Mesenchymal stem cell (in vitro differentiated cells and primary cell): ENCODE measurements at regions not wholly inside any gene's neighbourhood (a gene's known extent, or its start where the extent isn't known, plus 50 kb on each side); places are given as distances from the start of the nearest gene placed in this dataset.
A peak's percentile ranks its signal among the peaks of the same experiment; 100 is the strongest.

Experiments
- DNase-seq: peaks from one replicate; pipeline ENCODE4 v3.0.0-alpha.2; 2013
- H2AFZ ChIP-seq: one replicate; pipeline ENCODE4 v1.6.1; 2013; ENCODE audit warnings: low read depth, mild to moderate bottlenecking, control low read depth, inconsistent platforms, low read length, moderate library complexity
- H2AK5ac ChIP-seq: 2 replicates; pipeline ENCODE4 v1.6.1; 2013; ENCODE audit warnings: low read length, moderate library complexity, mild to moderate bottlenecking, inconsistent platforms; ENCODE audit not compliant: severe bottlenecking
- H2BK120ac ChIP-seq: one replicate; pipeline ENCODE4 v1.6.1; 2013; ENCODE audit warnings: low read depth, mild to moderate bottlenecking, inconsistent platforms, low read length, moderate library complexity
- H2BK12ac ChIP-seq, 2 experiments: one replicate each; pipeline ENCODE4 v1.6.1; 2013; ENCODE audit warnings: inconsistent platforms in 2 of 2, low read length in 2 of 2, mild to moderate bottlenecking in 2 of 2, moderate library complexity in 2 of 2, control low read depth in 1 of 2
- H2BK15ac ChIP-seq: one replicate; pipeline ENCODE4 v1.6.1; 2013; ENCODE audit warnings: mild to moderate bottlenecking, low read depth, inconsistent platforms; ENCODE audit not compliant: poor library complexity, severe bottlenecking
- H2BK5ac ChIP-seq: 2 replicates; pipeline ENCODE4 v1.6.1; 2013; ENCODE audit warnings: low read depth, mild to moderate bottlenecking, low read length, control low read depth, inconsistent platforms; ENCODE audit not compliant: poor library complexity, severe bottlenecking
- H3K14ac ChIP-seq, 2 experiments: one replicate each; pipeline ENCODE4 v1.6.1; 2013; ENCODE audit warnings: inconsistent platforms in 2 of 2, low read length in 2 of 2, control low read depth in 1 of 2, mild to moderate bottlenecking in 1 of 2, moderate library complexity in 1 of 2
- H3K18ac ChIP-seq, 2 experiments: one replicate each; pipeline ENCODE4 v1.6.1; 2013; ENCODE audit warnings: inconsistent platforms in 2 of 2, low read length in 2 of 2, control low read depth in 1 of 2, low read depth in 1 of 2, mild to moderate bottlenecking in 1 of 2
- H3K23ac ChIP-seq, 2 experiments: one replicate each; pipeline ENCODE4 v1.6.1; 2013; ENCODE audit warnings: inconsistent platforms in 2 of 2, low read length in 2 of 2, mild to moderate bottlenecking in 2 of 2, moderate library complexity in 2 of 2, control low read depth in 1 of 2
- H3K27ac ChIP-seq: 2 replicates; pipeline ENCODE4 v1.5.1; 2013; ENCODE audit warnings: mild to moderate bottlenecking, moderate library complexity, low read length, control low read depth, inconsistent platforms; ENCODE audit not compliant: poor library complexity, severe bottlenecking
- H3K27me3 ChIP-seq, 2 experiments: 2 replicates each; pipeline versions ENCODE4 v1.6.1 to v1.7.0; 2013; ENCODE audit warnings: low read length in 2 of 2, mild to moderate bottlenecking in 2 of 2, moderate library complexity in 2 of 2, control low read depth in 1 of 2, inconsistent platforms in 1 of 2; ENCODE audit not compliant: control insufficient read depth in 1 of 2, insufficient read depth in 1 of 2
- H3K36me3 ChIP-seq, 2 experiments: 2 replicates each; pipeline versions ENCODE4 v1.6.1 to v1.7.0; 2013; ENCODE audit warnings: low read length in 2 of 2, control low read depth in 1 of 2, inconsistent platforms in 1 of 2, low read depth in 1 of 2, mild to moderate bottlenecking in 1 of 2; ENCODE audit not compliant: insufficient read depth in 2 of 2, control insufficient read depth in 1 of 2
- H3K4ac ChIP-seq, 2 experiments: one replicate each; pipeline ENCODE4 v1.6.1; 2013; ENCODE audit warnings: inconsistent platforms in 2 of 2, low read length in 2 of 2, mild to moderate bottlenecking in 2 of 2, moderate library complexity in 2 of 2, control low read depth in 1 of 2, low read depth in 1 of 2
- H3K4me1 ChIP-seq: 2 replicates; pipeline ENCODE4 v1.6.1; 2013; ENCODE audit warnings: low read depth, low read length, control low read depth; ENCODE audit not compliant: control insufficient read depth, insufficient read depth
- H3K4me2 ChIP-seq: 2 replicates; pipeline ENCODE4 v1.6.1; 2013; ENCODE audit warnings: low read length, mild to moderate bottlenecking, inconsistent platforms; ENCODE audit not compliant: poor library complexity, severe bottlenecking
- H3K4me3 ChIP-seq, 2 experiments: 2 replicates each; pipeline versions ENCODE4 v1.5.1 to v1.7.0; 2013; ENCODE audit warnings: low read length in 2 of 2, mild to moderate bottlenecking in 2 of 2, control low read depth in 1 of 2, low read depth in 1 of 2; ENCODE audit not compliant: insufficient read depth in 1 of 2
- H3K79me1 ChIP-seq: replicated peaks from 2 replicates; pipeline ENCODE4 v1.6.1; 2013; ENCODE audit warnings: mild to moderate bottlenecking, control low read depth, low read length, inconsistent platforms; ENCODE audit not compliant: poor library complexity, severe bottlenecking
- H3K9ac ChIP-seq: 2 replicates; pipeline ENCODE4 v1.7.0; 2013; ENCODE audit warnings: mild to moderate bottlenecking, low read length, moderate library complexity
- H3K9me3 ChIP-seq: 2 replicates; pipeline ENCODE4 v1.7.0; 2013; ENCODE audit warnings: mild to moderate bottlenecking, low read length; ENCODE audit not compliant: control insufficient read depth
- H4K8ac ChIP-seq: one replicate; pipeline ENCODE4 v1.6.1; 2013; ENCODE audit warnings: inconsistent platforms, mild to moderate bottlenecking, low read length, moderate library complexity
- H4K91ac ChIP-seq: one replicate; pipeline ENCODE4 v1.6.1; 2013; ENCODE audit warnings: mild to moderate bottlenecking, low read length, inconsistent platforms
- WGBS: methylation state at CpG from one replicate; pipeline ENCODE4 v1.1.7; 2013; ENCODE audit warnings: mixed read lengths; 5-methylcytosine and 5-hydroxymethylcytosine counted together

GRCh38 chr6:938916-939315 lies 246.0 kb upstream of the EXOC2 start:
- no peak overlapping the region for H2BK15ac ChIP-seq
- H3K4ac ChIP-seq = no peak overlapping the region
- H3K18ac ChIP-seq = no peak overlapping the region
- no peak overlapping the region for H2BK120ac ChIP-seq
- H3K4me3 ChIP-seq = no peak overlapping the region
- H3K14ac ChIP-seq = no peak overlapping the region
- H2AK5ac ChIP-seq = no peak overlapping the region
- no peak overlapping the region for H3K9ac ChIP-seq
- H3K4me2 ChIP-seq = no peak overlapping the region
- no peak overlapping the region for H4K91ac ChIP-seq
- H3K23ac ChIP-seq = no peak overlapping the region
- H4K8ac ChIP-seq = no peak overlapping the region
- H3K27me3 ChIP-seq = peaks cover 0 to 74% of the 10 kb centered on the region in 2 experiments
- no peaks in the 10 kb centered on the region for H3K4me1 ChIP-seq
- no peak for DNase-seq
- H3K27ac ChIP-seq = no peak overlapping the region
- H2AFZ ChIP-seq = no peak overlapping the region
- no peak overlapping the region for H2BK5ac ChIP-seq
- no peak overlapping the region for H2BK12ac ChIP-seq
- WGBS = 79% methylated on average over 5 of the region's 7 CpGs
- no peaks in the 10 kb centered on the region for H3K36me3 ChIP-seq
- H3K79me1 ChIP-seq = no peaks in the 10 kb centered on the region
- no peaks in the 10 kb centered on the region for H3K9me3 ChIP-seq

GRCh38 chr6:938271-938905 lies 245.4 kb upstream of the EXOC2 start:
- H3K9me3 ChIP-seq = no peaks in the 10 kb centered on the region
- H2BK5ac ChIP-seq = no peak overlapping the region
- no peak overlapping the region for H3K27ac ChIP-seq
- no peak overlapping the region for H3K14ac ChIP-seq
- H3K4me2 ChIP-seq = no peak overlapping the region
- 61% methylated on average over 16 of the region's 16 CpGs for WGBS
- no peak overlapping the region for H4K91ac ChIP-seq
- no peak overlapping the region for H3K4ac ChIP-seq
- H3K23ac ChIP-seq = no peak overlapping the region
- peaks cover 0 to 75% of the 10 kb centered on the region in 2 experiments for H3K27me3 ChIP-seq
- H3K79me1 ChIP-seq = no peaks in the 10 kb centered on the region
- H3K9ac ChIP-seq = no peak overlapping the region
- H2AFZ ChIP-seq = no peak overlapping the region
- H2AK5ac ChIP-seq = no peak overlapping the region
- no peak overlapping the region for H3K18ac ChIP-seq
- H2BK120ac ChIP-seq = no peak overlapping the region
- H3K4me3 ChIP-seq = no peak overlapping the region
- no peak overlapping the region for H2BK15ac ChIP-seq
- no peaks in the 10 kb centered on the region for H3K36me3 ChIP-seq
- DNase-seq = no peak
- H2BK12ac ChIP-seq = no peak overlapping the region
- no peaks in the 10 kb centered on the region for H3K4me1 ChIP-seq
- H4K8ac ChIP-seq = no peak overlapping the region

GRCh38 chr6:935582-935981 lies 242.6 kb upstream of the EXOC2 start:
- Histone ChIP-seq H2AFZ (no peak overlapping the region), H3K9me3 (no peaks in the 10 kb centered on the region), H3K36me3 (no peaks in the 10 kb centered on the region), H3K4me1 (no peaks in the 10 kb centered on the region), H3K14ac (no peak overlapping the region), H3K9ac (no peak overlapping the region), H4K8ac (no peak overlapping the region), H2BK5ac (no peak overlapping the region), H2BK15ac (no peak overlapping the region), H3K27me3 (peaks cover 0 to 57% of the 10 kb centered on the region in 2 experiments), H2BK120ac (no peak overlapping the region), H3K23ac (no peak overlapping the region), H3K4ac (no peak overlapping the region), H3K4me2 (no peak overlapping the region), H3K4me3 (no peak overlapping the region), H2BK12ac (no peak overlapping the region), H3K18ac (no peak overlapping the region), H2AK5ac (no peak overlapping the region), H3K79me1 (no peaks in the 10 kb centered on the region), H4K91ac (no peak overlapping the region), H3K27ac (no peak overlapping the region)
- no peak for DNase-seq
- WGBS = 57% methylated on average over 8 of the region's 8 CpGs

GRCh38 chr6:934686-935085 lies 241.7 kb upstream of the EXOC2 start:
- H2BK12ac ChIP-seq = peak overlapping the region in 1 of 2 experiments; percentile 3
- no peaks in the 10 kb centered on the region for H3K9me3 ChIP-seq
- no peak overlapping the region for H4K8ac ChIP-seq
- DNase-seq = no peak
- no peak overlapping the region for H2BK15ac ChIP-seq
- H3K14ac ChIP-seq = no peak overlapping the region
- H3K9ac ChIP-seq = no peak overlapping the region
- no peak overlapping the region for H3K27ac ChIP-seq
- peaks cover 0 to 52% of the 10 kb centered on the region in 2 experiments for H3K27me3 ChIP-seq
- H2BK120ac ChIP-seq = no peak overlapping the region
- no peak overlapping the region for H3K4ac ChIP-seq
- H3K4me3 ChIP-seq = no peak overlapping the region
- WGBS = 69% methylated on average over 3 of the region's 3 CpGs
- H4K91ac ChIP-seq = no peak overlapping the region
- no peak overlapping the region for H3K4me2 ChIP-seq
- no peaks in the 10 kb centered on the region for H3K79me1 ChIP-seq
- no peaks in the 10 kb centered on the region for H3K36me3 ChIP-seq
- H3K18ac ChIP-seq = no peak overlapping the region
- H3K4me1 ChIP-seq = no peaks in the 10 kb centered on the region
- H2BK5ac ChIP-seq = no peak overlapping the region
- H2AK5ac ChIP-seq = no peak overlapping the region
- H3K23ac ChIP-seq = no peak overlapping the region
- H2AFZ ChIP-seq = no peak overlapping the region
